Brain microvascular endothelial cell (primary cell): ENCODE measurements at regions not wholly inside any gene's neighbourhood (a gene's known extent, or its start where the extent isn't known, plus 50 kb on each side); places are given as distances from the start of the nearest gene placed in this dataset.

Source experiments
- DNase-seq: peaks from one replicate; pipeline ENCODE4 v3.0.0-alpha.2; 2020
- H3K27ac ChIP-seq: fragments of 250-450 bp; sonication (Bioruptor Pico); 2 replicates; pipeline ENCODE4 v1.5.1; 2020; ENCODE audit warnings: mild to moderate bottlenecking, moderate library complexity
- H3K27me3 ChIP-seq: fragments of 250-450 bp; sonication (Bioruptor Pico); replicated peaks from 2 replicates; pipeline ENCODE4 v1.5.1; 2020; ENCODE audit warnings: mild to moderate bottlenecking
- H3K36me3 ChIP-seq: fragments of 250-450 bp; sonication (Bioruptor Pico); replicated peaks from 2 replicates; pipeline ENCODE4 v1.5.1; 2020; ENCODE audit warnings: mild to moderate bottlenecking
- H3K4me3 ChIP-seq: 2 replicates; pipeline ENCODE4 v1.5.1; 2011; ENCODE audit warnings: low read depth, mild to moderate bottlenecking, control low read depth, low read length, moderate library complexity
- CTCF ChIP-seq: IDR thresholded peaks from 2 replicates; pipeline ENCODE4 v1.5.1; 2011; ENCODE audit warnings: low read depth, mild to moderate bottlenecking, moderate library complexity, low read length, control low read depth, inconsistent platforms; ENCODE audit errors: missing control alignments
- in situ Hi-C: cut with HindIII; loops from 2 replicates; pipeline ENCODE4 v1.10.0; 2017; ENCODE audit warnings: low sequenced_read_pairs, low pct_ligation_motif_present

- no peak for TF ChIP-seq CTCF
- Histone ChIP-seq H3K27ac (no peak overlapping the region), H3K4me3 (no peak overlapping the region), H3K36me3 (no peaks in the 10 kb centered on the region), H3K27me3 (no peaks in the 10 kb centered on the region)
- DNase-seq = no peak
- in situ Hi-C loops = no loop called here
Observed at GRCh38 chr7:111663771-111664170, 101.5 kb upstream of the IMMP2L start.

- in situ Hi-C loops = no loop called here
- H3K4me3 ChIP-seq = no peak overlapping the region
- H3K27ac ChIP-seq = no peak overlapping the region
- H3K36me3 ChIP-seq = no peaks in the 10 kb centered on the region
- H3K27me3 ChIP-seq = no peaks in the 10 kb centered on the region
- no peak for DNase-seq
- no peak for TF ChIP-seq CTCF
Observed at GRCh38 chr7:111662386-111662785, 100.1 kb upstream of the IMMP2L start.

- DNase-seq = no peak
- no peak overlapping the region for H3K4me3 ChIP-seq
- H3K36me3 ChIP-seq = no peaks in the 10 kb centered on the region
- in situ Hi-C loops = no loop called here
- no peak overlapping the region for H3K27ac ChIP-seq
- TF ChIP-seq CTCF = no peak
- no peaks in the 10 kb centered on the region for H3K27me3 ChIP-seq
Observed at GRCh38 chr7:111660478-111660877, 98.2 kb upstream of the IMMP2L start.

- in situ Hi-C loops = no loop called here
- DNase-seq = no peak
- H3K36me3 ChIP-seq = no peaks in the 10 kb centered on the region
- H3K27ac ChIP-seq = no peak overlapping the region
- H3K4me3 ChIP-seq = no peak overlapping the region
- H3K27me3 ChIP-seq = no peaks in the 10 kb centered on the region
- TF ChIP-seq CTCF = no peak
Observed at GRCh38 chr7:111658546-111658945, 96.3 kb upstream of the IMMP2L start.

GRCh38 chr7:111657018-111657417 is 94.7 kb upstream of the IMMP2L start:
- H3K36me3 ChIP-seq = no peaks in the 10 kb centered on the region
- in situ Hi-C loops = no loop called here
- DNase-seq = no peak
- no peak for TF ChIP-seq CTCF
- no peaks in the 10 kb centered on the region for H3K27me3 ChIP-seq
- H3K27ac ChIP-seq = no peak overlapping the region
- no peak overlapping the region for H3K4me3 ChIP-seq

- Histone ChIP-seq H3K27me3 (no peaks in the 10 kb centered on the region), H3K36me3 (no peaks in the 10 kb centered on the region), H3K27ac (no peak overlapping the region), H3K4me3 (no peak overlapping the region)
- DNase-seq = no peak
- in situ Hi-C loops = no loop called here
- no peak for TF ChIP-seq CTCF
Observed at GRCh38 chr7:111654343-111654742, 92.1 kb upstream of the IMMP2L start.
